Lower leg skin (tissue), 3 donors: ENCODE measurements at regions not wholly inside any gene's neighbourhood (a gene's known extent, or its start where the extent isn't known, plus 50 kb on each side); places are given as distances from the start of the nearest gene placed in this dataset.

ENCODE experiments used
- POLR2A ChIP-seq, 2 donors: fragments of 450-650 bp; IDR thresholded peaks; one replicate each; pipeline ENCODE4 v1.6.1; 2016 to 2017; ENCODE audit warnings: antibody characterized with exemption in 2 of 2, mild to moderate bottlenecking in 1 of 2, moderate library complexity in 1 of 2
- TF ChIP-seq, protein P1 (sequence below), 3 donors: fragments of 450-650 bp; IDR thresholded peaks; one replicate each; pipeline ENCODE4 v1.5.1; 2016; ENCODE audit warnings: antibody characterized with exemption in 3 of 3, mild to moderate bottlenecking in 3 of 3, moderate library complexity in 2 of 3

DNA sequence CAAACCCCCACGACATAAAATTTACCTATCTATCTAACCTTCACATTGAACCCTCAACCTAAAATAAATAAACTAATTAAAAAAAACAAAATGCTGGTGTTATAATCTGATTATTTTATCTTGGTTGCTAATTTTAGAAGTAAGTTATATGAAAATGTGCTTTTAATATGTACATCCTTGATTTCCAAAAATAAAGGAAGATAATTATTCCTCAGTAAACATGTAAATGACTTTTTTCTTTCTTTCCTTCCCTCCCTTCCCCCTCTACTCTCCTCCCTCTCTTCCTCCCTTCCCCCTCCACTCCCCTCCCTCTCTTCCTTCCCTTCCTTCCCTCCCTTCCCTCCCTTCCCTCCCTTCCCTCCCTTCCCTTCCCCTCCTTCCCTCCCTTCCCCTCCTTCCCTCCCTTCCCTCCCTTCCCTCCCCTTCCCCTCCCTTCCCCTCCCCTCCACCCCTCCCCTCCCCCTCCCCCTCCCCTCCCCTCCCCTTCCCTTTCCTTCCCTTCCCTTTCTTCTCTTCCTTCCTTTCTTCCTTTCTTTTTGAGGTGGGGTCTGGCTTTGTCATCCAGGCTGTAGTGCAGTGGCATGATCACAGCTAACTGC, 180.0 kb upstream of the GIMD1 start:
- no peak for TF ChIP-seq POLR2A (IDR thresholded peaks at IDR 0.05)
- TF ChIP-seq, protein P1, sequence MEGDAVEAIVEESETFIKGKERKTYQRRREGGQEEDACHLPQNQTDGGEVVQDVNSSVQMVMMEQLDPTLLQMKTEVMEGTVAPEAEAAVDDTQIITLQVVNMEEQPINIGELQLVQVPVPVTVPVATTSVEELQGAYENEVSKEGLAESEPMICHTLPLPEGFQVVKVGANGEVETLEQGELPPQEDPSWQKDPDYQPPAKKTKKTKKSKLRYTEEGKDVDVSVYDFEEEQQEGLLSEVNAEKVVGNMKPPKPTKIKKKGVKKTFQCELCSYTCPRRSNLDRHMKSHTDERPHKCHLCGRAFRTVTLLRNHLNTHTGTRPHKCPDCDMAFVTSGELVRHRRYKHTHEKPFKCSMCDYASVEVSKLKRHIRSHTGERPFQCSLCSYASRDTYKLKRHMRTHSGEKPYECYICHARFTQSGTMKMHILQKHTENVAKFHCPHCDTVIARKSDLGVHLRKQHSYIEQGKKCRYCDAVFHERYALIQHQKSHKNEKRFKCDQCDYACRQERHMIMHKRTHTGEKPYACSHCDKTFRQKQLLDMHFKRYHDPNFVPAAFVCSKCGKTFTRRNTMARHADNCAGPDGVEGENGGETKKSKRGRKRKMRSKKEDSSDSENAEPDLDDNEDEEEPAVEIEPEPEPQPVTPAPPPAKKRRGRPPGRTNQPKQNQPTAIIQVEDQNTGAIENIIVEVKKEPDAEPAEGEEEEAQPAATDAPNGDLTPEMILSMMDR (IDR thresholded peaks at IDR 0.05): no peak
